GM12872 (cell line): ENCODE measurements at regions not wholly inside any gene's neighbourhood (a gene's known extent, or its start where the extent isn't known, plus 50 kb on each side); places are given as distances from the start of the nearest gene placed in this dataset.

Source experiments
- TF ChIP-seq, protein P1 (sequence below): IDR thresholded peaks from 3 replicates; pipeline ENCODE4 v1.5.1; 2011; ENCODE audit warnings: low read depth, mild to moderate bottlenecking, low read length, moderate library complexity; ENCODE audit not compliant: insufficient read depth

DNA sequence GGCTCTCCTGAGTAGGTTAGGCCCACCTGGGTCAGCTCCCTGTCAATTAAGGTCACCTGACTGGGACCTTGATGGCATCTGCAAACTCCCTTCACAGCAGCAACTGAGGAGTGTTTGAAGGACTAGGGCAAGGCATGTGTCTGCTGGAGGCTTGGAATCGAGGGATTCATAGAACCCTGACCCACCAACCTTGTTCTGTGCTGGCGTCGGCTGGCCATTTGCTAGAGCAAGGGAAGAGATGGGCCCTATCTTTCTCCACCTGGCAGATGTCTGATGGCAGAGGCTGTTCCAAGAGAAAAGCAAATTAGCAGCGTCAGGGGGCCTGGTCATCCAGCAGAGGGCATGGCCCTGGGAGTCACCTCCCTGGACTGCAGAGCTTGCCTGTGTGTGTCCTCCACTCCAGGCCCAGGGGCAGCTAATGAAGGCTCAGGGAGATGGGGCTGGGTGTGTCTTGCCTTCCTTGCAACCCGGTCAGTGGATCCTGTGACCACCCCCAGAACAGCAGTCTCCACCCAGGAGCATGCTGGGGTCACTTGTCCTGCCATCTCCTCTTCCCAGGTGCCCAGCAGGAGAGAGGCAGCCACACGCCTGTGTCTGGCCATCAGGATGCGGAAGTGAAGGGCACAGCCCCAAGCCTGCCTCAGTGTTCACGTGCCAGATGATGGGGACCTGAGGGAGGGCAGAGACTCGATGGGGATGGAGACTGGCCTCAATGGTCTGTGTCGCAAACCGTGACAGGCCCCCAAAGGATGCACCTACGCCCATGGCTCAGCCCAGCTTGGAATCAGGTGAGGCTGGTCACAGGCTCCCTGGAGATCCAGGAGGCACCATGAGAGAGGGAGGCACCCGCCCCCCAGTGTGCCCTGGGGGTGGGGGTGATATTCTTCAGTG is 53.9 kb downstream of the BARX1 start:
- TF ChIP-seq, protein P1, sequence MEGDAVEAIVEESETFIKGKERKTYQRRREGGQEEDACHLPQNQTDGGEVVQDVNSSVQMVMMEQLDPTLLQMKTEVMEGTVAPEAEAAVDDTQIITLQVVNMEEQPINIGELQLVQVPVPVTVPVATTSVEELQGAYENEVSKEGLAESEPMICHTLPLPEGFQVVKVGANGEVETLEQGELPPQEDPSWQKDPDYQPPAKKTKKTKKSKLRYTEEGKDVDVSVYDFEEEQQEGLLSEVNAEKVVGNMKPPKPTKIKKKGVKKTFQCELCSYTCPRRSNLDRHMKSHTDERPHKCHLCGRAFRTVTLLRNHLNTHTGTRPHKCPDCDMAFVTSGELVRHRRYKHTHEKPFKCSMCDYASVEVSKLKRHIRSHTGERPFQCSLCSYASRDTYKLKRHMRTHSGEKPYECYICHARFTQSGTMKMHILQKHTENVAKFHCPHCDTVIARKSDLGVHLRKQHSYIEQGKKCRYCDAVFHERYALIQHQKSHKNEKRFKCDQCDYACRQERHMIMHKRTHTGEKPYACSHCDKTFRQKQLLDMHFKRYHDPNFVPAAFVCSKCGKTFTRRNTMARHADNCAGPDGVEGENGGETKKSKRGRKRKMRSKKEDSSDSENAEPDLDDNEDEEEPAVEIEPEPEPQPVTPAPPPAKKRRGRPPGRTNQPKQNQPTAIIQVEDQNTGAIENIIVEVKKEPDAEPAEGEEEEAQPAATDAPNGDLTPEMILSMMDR: no peak

DNA sequence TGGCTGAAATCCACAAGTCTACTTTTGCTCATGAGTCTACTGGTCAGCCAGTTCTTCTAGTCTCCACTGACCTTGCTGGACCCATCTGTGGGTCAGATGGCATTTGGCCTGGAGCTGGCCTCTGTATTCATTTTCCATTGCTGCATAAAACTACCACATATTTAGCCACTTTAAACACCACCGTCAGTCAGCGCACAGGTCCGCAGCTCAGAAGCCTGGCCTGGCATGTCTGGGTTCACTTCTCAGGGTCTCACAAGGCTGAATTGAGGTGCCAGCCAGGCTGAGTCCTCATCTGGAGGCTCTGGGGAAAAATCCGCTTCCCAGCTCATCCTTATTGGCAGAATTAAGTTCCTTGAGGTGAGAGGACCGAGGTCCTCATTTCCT is 54.7 kb downstream of the BARX1 start:
- TF ChIP-seq, protein P1: no peak

DNA sequence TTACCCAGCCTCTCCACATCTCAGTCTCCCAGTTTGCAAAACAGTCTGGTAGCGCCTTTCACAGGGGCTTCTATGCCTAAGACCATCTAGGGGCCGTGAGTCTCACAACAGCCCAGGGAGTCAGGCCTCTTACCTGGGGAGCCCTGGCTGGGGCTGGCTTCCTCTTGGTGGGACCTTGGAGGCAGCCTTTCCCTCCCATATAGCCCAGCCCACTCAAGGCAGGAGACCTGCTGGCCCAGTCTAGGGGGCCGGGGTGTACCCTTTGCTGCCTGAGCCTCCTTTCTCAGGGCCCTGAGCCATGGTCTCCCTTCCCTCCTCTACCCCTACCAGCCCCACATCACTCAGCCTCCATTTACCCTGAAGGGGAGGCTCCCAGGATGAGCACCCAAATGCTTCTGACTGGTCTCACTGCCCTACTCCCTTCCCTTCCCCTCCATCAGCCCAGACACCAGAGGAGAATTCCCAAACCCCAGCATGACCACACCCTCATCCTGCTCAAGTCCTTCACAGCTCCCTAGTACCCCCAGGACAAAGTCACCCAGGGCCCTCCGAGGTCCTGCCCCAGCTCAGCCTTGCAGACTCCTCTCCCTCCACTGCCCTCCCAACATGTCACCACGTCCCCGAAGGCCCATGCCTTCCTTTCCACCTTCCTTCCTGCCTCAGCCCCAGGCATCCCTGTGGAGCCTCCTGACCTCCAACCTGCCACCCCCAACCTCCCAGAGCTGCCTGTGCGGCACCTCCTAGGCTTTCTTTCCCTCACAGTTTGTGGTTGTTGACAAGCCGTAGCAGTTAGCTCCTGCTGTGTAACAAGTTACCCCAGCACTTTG is 55.3 kb downstream of the BARX1 start:
- TF ChIP-seq, protein P1: no peak

GRCh38 chr9:93898502-93899426 is 56.4 kb downstream of the BARX1 start:
- TF ChIP-seq, protein P1: no peak

DNA sequence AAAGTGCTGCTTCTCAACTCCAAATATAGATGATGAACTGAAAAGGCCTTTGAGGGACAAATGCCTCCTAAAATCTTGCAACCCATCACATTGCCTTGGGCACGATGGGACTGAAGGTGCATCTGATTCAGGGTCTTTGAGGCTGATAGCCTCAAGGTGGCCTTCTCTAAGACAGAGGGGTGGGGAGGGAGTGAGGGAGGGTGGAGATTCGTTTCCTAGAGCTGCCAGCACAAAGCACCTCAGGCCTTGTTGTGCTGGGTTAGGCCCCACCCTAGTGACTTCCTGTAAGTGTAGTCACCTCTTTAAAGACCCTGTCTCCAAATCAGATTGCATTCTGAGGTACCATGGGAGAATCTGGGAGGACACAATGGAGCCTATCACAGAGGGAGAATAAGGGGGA is 57.1 kb downstream of the BARX1 start:
- TF ChIP-seq, protein P1: no peak

DNA sequence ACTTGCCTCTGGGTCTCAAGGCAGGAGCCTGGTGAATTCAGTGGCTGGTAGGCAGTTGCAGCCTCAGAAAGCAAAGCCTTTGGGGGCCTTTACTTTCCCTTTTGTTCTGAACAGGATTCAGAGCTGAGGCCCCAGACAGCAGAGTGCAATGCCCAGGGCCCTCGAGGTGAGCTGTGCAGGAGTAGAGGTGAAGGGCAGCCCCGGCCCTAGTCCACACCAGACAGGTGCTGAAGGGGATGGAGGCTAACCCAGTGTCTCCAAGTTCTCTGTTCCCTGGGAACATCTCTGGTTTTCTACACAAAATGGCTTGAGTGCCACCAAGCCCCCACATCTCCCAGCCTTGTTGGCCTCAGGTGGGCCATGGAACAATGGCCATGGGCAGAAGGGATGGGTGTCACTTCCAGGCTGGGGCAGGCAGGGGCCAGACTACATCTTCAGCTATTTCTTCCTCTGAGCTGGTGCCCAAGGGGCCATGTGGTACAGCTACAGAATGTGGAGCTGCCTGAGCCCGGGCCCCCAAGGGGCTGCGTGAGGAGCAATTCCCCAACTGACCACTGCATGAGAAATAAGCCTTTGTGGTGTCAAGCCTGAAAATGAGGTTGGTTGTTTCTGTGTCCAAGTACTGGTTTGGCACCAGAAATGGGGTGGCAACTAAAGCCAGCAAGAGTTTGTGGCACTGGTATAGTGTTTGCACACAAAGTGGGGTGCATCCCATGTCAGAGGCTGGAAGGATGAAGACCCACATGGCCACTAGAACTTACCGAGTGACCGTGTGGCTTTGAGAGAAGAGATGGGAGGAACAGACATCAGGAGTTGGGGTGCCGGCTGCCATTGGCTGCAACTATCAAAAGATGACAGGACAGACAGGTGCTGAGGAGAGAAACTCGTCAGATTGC is 57.8 kb downstream of the BARX1 start:
- TF ChIP-seq, protein P1: no peak
